22Rv1 (cell line): ENCODE measurements at regions not wholly inside any gene's neighbourhood (a gene's known extent, or its start where the extent isn't known, plus 50 kb on each side); places are given as distances from the start of the nearest gene placed in this dataset.

ENCODE experiments used
- H3K27ac ChIP-seq: fragments of 450-650 bp; 2 replicates; pipeline ENCODE4 v1.5.1; 2017
- ZFX ChIP-seq: fragments of 450-650 bp; IDR thresholded peaks from 2 replicates; pipeline ENCODE4 v1.6.1; 2017; ENCODE audit warnings: antibody characterized with exemption, borderline replicate concordance
- TF ChIP-seq, protein P1 (sequence below): fragments of 450-650 bp; IDR thresholded peaks from 2 replicates; pipeline ENCODE4 v1.5.1; 2017; ENCODE audit warnings: mild to moderate bottlenecking

DNA sequence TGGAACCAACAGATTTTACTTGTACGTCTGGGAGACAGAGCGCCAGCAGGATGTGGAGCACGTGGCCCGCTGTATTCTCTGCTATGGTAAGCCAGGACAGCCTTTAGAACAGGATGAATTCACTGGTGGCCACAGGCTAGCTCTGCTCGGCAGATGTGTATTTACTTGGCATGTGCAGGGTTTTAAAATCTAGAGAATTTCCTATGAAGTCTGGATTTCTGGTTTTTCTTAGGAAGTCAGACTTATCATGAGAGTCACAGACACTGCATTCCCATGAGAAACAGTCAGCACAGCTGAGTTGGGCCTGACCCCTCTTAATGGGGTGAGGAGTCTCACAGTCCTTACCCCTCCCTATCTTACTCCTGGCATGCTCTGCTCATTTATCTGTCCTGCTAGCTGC is 84.6 kb upstream of the COL6A5 start:
- H3K27ac ChIP-seq: no peak overlapping the region
- TF ChIP-seq ZFX: no peak
- TF ChIP-seq, protein P1, sequence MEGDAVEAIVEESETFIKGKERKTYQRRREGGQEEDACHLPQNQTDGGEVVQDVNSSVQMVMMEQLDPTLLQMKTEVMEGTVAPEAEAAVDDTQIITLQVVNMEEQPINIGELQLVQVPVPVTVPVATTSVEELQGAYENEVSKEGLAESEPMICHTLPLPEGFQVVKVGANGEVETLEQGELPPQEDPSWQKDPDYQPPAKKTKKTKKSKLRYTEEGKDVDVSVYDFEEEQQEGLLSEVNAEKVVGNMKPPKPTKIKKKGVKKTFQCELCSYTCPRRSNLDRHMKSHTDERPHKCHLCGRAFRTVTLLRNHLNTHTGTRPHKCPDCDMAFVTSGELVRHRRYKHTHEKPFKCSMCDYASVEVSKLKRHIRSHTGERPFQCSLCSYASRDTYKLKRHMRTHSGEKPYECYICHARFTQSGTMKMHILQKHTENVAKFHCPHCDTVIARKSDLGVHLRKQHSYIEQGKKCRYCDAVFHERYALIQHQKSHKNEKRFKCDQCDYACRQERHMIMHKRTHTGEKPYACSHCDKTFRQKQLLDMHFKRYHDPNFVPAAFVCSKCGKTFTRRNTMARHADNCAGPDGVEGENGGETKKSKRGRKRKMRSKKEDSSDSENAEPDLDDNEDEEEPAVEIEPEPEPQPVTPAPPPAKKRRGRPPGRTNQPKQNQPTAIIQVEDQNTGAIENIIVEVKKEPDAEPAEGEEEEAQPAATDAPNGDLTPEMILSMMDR: no peak

GRCh38 chr3:130263708-130264107 is 81.8 kb upstream of the COL6A5 start:
- TF ChIP-seq, protein P1: no peak
- no peak for TF ChIP-seq ZFX
- H3K27ac ChIP-seq: no peak overlapping the region

GRCh38 chr3:130266817-130267216 is 78.7 kb upstream of the COL6A5 start:
- TF ChIP-seq, protein P1: no peak
- TF ChIP-seq ZFX: no peak

GRCh38 chr3:130276203-130276803 is 69.2 kb upstream of the COL6A5 start:
- TF ChIP-seq, protein P1: peak; percentile 88
- no peak for TF ChIP-seq ZFX
- H3K27ac ChIP-seq: no peak overlapping the region

More at GRCh38 chr3:130266817-130267216, 78.7 kb upstream of the COL6A5 start:
- H3K27ac ChIP-seq: no peak overlapping the region

- TF ChIP-seq, protein P1: no peak
- TF ChIP-seq ZFX: no peak
- no peak overlapping the region for H3K27ac ChIP-seq
Observed at GRCh38 chr3:130288670-130289069, 56.8 kb upstream of the COL6A5 start.

DNA sequence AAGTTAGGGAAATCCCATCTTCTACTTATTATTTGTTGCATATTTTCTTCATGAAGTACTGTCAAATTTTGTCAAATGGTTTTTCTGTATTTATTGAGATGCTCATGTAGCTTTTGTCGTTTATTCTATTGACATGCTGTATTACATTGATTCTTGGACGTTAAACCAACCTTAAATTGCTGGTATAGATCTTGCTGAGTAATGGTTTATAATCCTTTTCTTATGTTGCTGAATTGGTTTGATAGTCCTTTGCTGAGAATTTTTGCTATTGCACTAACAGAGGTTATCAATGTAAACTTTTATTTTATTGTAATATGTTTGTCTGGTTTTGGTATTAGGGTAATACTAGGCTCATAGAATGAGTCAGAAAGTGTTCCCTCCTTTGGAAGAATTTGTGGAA is 54.3 kb upstream of the COL6A5 start:
- H3K27ac ChIP-seq: no peak overlapping the region
- TF ChIP-seq, protein P1: no peak
- no peak for TF ChIP-seq ZFX

- H3K27ac ChIP-seq: no peak overlapping the region
- no peak for TF ChIP-seq ZFX
- TF ChIP-seq, protein P1: no peak
Observed at GRCh38 chr3:130293247-130293646, 52.2 kb upstream of the COL6A5 start.
